Right hindlimb (tissue), 1 donor: ENCODE measurements at regions not wholly inside any gene's neighbourhood (a gene's known extent, or its start where the extent isn't known, plus 50 kb on each side); places are given as distances from the start of the nearest gene placed in this dataset.

Experiments used
- DNase-seq: peaks from one replicate; pipeline ENCODE4 v3.0.0-alpha.2; 2018

DNA sequence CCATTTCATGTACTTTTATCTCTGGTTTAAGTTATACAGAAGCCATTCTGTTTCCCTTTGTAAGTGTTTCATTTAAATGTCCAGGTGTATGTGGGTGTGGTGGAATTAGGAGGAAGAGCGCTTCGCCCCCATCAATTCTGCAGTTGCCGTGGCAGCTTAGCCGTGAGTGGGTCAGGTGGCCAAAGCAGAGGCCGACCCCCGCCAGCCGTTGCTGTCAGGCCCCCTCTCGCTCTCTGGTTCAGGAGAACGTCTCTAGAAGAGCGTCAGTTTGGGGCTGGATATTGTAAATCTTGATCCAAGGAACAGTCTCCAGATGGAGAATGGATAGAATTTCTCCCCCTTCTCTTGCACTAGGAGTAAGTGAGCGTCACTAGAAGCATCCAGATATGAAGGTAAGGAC, 367.4 kb downstream of the FOXA2 start:
- DNase-seq = no peak

DNA sequence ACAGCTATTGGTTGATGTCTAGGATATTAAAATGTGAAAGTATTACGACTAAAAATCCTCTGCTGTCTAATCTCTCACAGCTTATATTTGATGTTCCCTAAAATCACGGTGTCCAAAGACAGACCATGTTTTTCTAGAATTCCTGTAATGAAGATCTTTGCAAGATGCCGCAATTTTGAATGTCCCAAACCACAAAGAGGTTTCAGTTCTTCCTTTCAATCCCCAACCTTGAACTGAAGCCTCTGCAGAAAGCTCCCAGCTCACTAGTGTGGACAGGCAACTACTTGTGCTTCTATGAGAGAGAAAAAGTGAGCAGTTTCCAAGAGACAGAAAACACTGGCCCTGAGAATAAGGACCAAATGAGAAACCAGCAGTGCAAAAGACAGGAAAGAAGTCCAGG, 370.1 kb downstream of the FOXA2 start:
- no peak for DNase-seq

DNA sequence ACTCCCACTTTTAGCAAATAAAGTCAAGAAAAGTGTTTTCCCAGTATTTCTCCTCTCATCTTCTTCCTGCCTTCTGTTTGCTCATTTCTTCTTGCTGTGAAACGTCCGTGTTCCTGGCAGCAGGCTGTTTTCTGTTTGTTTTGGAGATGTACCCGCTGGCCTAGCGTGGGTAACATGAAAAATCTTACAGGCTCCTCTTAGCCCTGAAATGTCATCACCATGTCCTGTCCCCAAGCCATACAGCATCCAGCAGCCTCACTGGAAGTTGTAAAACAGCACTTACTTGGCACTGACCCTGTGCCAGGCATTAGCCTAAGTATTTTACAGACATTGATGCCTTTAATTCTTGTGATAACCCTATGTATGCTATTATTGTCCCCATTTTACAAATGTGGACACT, 371.1 kb downstream of the FOXA2 start:
- no peak for DNase-seq

DNA sequence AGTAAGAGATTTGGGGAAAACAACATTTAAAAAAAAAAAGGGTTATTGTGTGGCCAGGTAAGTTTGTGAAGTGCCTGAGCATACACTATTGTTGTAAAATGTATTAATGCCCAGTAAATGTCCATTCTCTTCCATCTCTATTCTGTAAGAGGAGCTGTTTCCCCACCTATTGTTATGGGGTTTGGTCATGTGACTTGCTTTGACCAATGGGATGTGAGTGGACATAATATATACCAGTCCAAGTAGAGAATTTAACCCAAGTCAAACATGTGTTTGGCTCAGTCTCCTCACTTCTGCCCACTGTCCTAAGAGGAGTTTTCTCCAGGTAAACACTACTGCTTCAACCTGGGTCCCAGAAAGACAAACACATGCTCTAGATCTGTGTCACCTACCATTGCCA, 377.1 kb downstream of the FOXA2 start:
- no peak for DNase-seq

DNA sequence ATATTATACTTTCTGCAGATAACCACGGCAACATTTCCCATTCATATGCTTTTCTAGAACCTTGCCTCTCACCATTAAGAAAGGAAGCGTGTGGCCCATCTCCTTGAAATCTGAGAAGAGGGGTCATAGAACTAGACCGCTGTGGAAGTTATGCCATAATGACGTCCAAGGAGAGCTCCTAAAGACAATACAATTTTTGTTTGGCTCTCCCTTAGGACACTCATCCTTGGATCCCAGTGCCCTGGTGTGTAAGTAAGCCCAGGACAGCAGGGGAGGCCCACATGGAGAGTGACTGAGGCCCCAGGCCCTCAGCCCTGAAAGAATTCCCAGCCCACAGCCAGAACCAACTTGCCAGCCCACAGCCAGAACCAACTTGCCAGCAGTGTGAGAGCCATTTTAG, 379.6 kb downstream of the FOXA2 start:
- DNase-seq = no peak

DNA sequence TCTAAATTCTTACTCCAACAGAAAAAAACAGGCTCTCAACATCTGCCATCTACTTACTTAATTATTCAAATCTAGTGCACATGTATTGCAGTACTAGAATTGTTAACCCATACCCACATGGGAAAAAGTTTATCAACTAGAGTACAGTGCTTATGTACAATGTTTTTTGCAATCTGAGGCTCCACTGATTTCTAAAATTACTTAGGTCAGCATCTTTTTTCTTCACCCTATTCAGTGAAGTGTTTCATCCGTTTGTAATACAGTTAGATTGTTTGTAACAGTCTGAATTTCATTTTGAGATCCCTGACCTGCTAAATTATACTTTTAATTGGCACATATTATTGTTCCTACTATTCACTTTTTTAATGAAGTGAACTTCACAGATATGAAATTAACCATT, 402.2 kb downstream of the FOXA2 start:
- DNase-seq = no peak

DNA sequence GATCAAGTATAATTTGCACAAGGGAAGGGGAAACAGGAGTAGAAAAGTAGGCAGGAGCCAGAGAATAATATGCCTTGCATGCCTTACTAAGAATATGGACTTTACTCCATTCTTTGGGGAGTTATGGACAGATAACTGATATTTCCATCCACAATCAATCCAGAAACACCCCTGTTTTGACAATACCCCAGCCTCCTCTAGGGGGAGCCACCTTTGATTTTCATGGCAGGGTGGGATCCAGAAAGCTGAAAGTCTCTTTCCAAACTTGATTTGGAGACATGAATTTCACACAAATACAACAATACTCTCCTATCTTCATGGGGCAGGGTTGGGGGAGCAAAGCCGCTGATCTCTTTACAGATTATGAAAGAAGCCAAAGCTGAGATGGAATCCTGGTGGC, 404.1 kb downstream of the FOXA2 start:
- DNase-seq = no peak

DNA sequence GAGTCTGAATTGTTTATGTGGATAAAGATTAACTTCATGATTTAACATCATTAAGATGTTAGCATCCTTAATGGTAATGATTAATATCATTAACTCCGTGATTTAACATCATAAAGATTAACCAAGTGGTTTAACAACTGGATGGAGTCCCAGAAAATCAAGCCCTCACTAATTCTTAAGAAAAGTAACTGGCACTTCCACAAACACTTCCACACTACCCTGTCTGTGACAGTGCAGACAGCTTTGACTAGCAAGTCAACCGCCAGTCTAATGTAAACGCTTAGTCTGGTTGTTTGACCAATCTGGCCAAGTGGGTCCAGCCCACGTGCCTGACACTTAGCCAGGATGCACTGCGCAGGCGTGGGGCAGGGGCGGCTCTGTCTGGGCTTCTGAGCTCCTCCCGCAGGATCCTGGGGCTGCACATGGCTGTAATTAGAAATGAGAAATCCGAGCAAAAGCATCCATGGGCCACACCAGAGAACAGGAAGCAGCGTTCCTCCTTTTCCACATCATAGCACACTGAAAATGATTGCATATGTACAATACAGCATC, 424.2 kb downstream of the FOXA2 start:
- DNase-seq = peak; percentile 57

DNA sequence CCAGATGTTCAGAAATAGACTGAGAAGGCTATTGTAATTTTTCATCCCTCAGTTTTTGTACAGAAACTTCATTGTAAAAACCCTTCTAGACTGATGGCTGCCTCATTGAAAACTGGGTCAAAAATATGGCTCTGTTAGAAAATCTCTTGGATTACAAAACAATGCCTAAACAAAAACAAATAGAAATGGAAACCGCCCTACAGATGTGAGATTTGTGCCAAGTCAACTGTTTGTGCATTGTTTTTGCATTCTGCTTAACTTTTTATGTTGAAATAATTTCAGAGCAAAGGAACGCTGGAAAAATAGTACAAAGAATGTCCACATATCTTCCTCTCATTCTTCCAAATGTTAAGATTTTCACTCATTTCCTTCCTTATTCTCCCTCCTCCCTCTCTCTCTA, 425.1 kb downstream of the FOXA2 start:
- DNase-seq = no peak

DNA sequence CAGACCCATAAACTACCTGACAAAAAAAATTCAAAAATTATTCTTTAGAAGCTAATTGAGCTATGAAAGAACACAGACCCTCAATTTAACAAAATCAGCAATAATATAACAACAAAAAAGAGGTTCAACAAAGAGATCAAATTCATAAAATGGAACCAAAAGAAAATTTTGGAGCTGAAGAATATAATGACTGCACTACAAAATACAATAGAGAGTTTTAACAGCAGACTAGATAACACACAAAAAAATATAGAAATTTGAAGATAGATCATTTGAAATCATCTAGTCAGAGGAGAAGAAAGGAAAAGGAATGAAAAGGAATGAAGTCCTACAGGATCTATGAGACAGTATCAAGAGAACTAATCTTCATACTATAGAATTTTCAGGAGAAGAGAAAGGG, 422.1 kb downstream of the PAX1 start:
- DNase-seq = no peak

DNA sequence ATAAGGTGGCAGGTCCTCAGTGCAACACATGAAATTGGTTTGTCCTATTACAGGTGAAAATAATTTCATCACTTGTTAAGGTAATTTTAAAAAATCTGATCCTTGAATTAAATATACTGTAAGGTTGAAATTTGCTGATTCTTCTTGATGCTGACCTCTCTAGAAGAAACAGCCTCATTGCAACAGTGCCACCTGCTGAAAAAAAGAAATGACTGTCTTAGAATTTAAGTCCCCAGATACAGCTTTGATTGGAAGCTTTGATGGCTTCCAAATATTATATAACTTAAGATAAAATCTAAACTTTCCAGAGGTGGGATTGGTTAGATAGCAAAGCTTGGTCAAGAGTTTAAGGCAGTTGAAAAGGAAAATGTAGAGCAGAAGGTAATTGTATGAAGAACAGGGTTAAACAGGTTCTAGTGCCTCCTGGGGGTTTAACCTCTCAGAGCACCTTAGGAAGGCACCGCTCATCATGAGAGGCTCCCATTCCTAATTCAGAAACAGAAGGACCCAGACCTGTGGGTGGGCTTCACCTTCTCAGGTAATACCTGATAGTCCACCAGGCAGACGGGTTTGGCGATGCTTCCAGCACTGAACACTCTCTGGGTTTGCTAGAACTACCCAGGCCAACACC, 401.0 kb downstream of the PAX1 start:
- DNase-seq = no peak

DNA sequence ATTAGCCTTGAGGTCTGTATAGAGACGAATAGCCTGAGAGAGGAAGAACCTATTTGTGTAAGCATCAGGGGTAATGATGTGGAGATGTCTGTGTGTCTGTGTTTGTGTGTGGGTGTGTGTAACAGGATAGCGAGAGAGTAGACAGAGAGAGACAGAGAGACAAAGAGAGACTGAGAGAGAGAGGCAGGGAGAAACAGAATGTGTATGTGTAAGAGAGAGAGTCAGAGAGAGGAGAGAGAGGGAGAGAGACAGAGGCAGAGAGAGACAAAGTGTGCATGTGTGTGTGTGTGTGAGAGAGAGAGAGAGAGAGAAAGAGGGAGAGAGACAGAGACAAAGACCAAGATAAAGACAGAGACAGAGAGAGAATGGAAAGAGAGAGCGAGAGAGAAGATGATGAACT, 396.1 kb downstream of the PAX1 start:
- DNase-seq = no peak

DNA sequence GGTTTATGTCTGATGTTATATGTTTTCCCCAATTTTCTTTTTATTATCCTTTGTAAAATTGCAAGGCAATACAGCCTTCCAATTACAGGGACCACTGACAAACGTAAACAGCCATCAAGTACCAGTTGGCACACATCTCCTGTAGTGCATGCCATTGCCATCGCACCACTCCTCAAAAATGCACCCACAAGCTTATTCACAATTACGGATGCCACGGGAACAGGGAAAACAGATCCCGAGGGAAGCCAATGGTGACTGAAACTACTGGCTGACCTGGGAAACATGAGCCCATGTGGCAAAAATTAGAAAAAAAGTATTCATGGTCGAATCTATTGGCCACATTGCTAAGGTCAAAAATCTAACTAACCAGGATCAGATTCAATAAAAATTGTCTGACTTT, 395.2 kb downstream of the PAX1 start:
- DNase-seq = no peak

DNA sequence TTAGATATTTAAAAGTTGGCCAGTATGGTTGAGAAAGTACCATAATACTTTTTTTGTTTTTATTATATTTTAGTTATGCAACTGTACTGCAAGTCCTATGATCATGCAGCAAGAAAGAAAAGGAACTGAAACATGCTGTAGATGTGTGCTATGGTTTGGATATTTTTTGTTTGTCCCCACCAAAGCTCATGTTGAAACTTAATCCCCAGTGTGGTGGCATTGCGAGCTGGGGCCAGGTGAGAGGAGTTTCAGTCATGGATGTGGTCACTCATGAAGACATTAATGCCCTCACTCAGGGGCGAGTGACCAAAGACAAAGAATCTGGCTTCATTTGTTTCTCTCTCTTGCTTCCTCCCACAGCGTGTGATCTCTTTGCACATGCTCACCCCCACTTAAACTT, 393.9 kb downstream of the PAX1 start:
- no peak for DNase-seq

DNA sequence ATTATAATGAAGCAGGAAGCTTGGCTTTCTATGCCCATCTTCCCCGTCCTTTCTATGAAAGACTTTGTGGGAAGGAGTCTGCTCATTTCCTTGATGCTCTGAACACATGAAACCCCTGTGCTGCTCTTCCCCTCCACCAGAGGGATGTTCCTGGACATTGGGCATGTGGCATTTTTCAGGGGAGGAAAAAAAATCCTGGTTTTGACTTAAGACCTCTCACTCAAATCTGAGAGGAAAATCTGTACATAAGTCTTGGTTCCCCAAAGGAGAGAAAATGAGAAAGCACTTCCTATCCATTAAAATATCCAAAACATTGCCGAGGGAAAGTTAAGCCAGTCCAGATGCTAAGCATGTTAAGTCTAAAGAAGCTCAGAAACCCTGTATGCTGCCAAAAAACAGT, 393.0 kb downstream of the PAX1 start:
- no peak for DNase-seq

DNA sequence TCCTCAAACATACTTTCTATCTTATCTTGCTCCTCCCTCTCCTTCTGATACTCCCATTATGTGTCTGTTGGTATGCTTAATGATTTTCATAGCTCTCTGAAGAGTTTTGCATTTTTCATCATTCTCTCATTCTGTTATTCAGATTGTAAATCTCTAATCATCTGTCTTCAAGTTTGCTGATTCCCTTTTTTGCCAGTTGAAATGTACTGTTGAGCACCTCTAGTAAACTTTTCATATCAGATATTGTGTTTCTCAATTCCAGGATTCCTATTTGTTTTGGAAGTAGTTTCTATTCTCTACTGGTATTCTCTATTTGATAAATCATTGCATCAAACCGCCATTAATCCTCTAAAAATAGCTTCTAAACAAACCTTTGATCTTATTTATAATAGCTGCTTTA, 387.7 kb downstream of the PAX1 start:
- DNase-seq = no peak

DNA sequence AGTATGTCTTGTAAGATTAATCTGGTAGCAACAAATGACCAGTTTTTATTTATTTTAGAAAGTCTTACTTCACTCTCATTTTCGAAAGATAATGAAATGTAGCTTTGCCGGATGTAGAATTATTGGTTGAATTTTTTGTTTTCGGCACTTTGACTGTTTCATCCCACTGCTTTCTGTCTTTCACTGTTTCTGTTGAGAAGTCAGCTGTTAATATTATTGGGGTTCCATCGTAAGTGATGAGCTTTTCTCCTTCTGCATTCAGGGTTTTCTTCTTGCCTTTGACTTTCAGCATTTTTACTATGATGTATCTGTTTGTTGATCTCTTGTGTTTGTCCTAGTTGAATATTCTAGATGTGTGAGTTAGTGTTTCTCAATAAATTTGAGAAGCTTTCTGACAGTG, 383.4 kb downstream of the PAX1 start:
- DNase-seq = no peak

DNA sequence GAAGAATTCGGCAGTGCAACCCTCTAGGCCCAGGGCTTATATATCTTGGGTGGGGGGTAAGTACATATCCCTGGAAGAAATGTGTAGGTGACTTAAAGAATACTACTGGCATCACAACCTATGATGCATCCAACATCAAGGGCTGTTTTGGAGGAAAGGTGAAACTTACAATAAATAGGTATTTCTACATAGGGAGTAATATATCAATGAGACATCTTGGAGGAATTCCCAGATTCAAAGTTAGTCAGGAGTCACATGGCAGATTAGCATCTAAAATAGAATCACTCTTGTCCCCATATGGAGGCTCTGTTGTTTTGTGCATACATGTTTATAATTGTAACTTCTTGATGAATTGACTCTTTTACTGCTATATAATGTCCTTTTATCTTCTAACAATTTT, 375.5 kb downstream of the PAX1 start:
- DNase-seq = no peak

DNA sequence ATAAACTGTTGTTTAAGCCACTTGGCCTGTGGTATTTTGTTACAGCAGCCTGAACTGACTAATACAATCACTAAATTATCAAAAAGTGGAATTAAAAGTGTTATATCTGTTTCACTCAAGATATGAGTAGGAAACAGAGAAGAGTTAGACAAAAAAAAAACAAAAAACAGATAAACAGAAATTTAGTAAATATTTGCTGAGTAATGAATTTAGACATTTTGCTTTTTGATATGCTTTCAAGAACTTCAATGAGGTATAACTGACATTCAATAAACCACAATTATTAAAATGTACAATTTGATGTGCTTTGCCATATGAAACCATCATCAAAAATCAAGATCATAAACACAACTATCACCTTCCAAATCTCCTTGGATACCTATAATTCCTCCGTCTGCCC, 369.2 kb downstream of the PAX1 start:
- no peak for DNase-seq

DNA sequence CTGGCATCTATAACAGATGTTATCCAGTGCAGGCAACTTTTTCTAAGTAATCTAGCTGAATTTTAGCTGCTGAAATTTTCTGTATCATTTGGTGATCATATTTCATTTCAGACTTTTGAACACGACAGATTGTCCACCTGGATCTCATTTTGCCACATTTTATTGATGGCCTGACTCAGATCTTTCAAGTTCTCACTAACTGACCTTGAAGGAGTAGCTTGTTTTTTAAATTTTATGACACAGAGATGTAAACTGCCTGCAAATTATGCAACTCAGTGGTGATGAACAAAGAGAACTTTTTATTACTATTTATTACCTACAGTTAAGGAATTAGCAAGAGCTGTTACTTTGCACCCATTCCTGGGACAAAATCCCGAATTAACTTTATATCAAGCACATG, 366.4 kb downstream of the PAX1 start:
- no peak for DNase-seq

DNA sequence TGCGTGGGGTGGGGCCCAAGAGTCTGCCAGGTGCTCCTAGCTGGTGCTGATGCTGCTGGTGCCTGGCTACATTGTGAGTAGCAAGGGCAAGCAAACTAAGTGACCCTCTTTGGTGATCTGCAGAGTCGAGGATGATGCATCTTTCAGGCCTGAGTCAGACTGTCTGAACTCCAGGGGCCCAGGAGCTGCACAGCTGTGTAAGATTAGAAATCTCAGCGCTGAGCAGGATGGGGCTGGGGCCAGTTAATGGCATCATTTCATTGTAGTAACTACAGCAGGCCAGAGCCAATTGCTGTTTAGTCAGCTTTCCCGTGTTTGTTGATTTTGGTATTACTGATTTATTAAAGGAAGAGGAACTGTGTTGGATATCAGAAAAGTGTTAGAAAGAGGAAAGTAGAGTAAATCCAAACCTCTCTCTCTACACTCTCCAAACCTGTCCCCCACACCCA, 365.2 kb downstream of the PAX1 start:
- peak; percentile 79 for DNase-seq

DNA sequence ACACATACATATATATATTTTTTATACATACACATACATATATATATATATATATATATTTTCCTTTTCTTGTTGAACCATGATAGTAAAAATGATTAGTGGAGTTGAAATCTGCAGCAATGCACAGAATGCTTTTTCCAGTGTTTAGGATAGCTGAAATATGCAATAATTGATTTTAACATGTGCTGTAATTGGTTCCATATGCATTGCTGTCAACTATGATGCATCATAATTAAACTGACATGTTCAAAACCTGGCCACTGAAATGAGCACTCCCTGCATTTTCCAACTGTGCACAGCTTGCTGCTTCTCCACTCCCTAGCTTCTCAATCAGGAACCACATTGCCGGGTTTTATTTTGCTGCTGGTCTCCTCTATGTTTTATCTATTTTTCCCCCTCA, 358.3 kb downstream of the PAX1 start:
- DNase-seq = no peak

DNA sequence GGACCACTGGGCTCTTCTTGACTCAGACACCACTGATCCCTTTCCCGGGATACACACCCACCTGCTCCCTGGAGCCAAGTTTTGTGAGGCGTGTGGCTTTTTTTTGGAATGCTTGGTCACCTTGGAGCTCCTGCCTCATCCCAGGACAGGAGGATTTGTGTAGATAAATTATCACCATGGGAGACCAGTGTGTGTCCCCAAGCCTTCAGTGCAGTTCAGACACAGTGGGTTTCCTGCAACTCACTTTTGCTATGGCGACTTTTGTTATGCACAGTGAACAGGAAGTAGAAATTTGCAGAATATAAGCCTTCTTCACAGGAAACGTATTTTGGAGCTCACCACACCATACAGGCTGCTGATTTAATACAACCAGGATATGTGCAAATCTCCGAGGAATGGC, 357.4 kb downstream of the PAX1 start:
- no peak for DNase-seq

DNA sequence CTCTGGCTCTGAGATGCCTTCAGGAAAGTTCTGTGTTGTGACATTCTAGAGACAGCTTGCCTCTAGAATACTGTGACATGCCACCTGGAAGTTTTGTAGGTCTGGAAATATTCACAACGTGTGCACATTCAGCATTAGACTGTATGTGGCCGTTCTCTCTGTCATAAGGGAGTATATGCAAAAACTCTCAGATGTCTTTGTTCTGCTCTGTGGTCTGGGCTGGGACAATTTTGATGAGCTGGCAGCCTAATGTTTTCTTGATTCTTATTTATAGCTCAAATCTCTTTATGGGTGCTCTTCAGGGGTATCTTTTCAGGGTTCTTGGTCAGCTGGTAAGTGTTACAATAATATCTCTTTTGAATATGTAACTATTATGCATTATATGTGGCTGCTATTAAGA, 355.1 kb downstream of the PAX1 start:
- no peak for DNase-seq

DNA sequence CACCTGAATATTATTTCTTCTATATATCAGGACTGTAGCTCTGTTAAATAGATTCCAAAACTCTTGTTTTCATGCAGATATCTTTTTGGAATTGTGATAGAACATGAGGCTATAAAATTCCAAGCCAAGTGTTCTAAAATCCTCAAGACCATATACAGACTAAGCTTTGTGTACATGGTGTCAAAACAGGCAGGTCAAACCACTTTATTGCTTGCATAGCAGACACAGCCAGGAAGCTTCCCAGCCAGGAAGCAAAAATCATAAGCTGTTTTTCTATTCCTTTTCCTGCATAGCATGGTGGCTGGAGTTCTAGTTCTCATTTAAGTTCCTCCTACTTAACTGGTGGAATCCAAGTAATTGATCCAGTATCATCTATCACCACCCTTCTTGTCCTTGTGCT, 353.3 kb downstream of the PAX1 start:
- no peak for DNase-seq

DNA sequence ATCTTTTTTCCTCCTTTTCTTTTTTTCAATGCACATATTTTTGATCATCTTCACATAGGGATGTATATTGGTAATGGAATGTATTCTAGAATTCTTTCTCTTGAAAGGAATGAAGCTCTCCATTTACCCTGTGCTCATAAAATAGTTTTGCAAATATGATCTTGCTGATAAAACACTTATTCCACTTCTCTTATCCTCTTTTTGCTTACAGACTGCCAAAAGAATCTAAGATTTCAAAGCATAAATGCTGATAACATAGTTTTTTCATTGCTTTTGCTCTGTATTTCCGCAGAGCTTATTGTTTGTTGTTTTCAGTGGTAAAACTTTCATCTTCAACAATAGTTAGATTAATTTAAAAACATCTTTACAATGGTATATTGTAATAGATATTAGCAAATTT, 350.5 kb downstream of the PAX1 start:
- DNase-seq = no peak
